ENCODE measurements at regions not wholly inside any gene's neighbourhood (a gene's known extent, or its start where the extent isn't known, plus 50 kb on each side); places are given as distances from the start of the nearest gene placed in this dataset.

DNA sequence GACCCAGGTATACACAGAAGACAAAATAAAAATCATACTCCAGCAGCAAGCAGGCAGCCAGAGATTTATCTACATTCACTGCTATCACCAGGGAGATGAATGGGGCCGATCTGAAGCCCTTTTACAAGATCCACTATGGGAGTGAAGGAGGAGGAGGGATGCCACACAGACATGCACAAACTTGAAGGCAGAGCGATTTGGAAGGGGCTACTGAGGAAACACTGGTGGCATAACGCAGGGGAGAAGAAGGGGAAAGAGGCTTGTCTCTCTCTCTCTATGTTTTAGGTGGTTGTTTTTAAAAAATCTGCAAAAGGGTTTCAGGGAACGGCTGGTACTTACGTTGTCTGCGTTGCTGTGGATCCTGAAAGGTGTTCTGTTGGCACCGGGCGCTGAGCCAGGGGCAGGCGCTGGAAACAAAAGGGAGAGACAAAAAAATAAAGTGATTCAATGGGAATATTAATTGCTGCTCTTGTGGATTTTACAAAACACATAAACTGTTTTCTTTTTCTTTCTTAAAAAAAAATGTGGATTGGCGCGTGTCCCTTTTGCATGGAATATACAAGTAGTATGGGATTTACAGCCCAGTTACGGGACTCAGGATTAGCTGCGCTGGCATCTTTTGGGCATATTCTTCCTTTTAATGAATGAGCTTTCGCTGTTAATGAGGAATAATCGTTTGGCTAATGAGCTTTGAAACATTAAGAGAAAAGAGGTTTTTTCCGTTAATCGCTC is 255.3 kb upstream of the PMFBP1 start:
- TF ChIP-seq POLR2A (IDR thresholded peaks at IDR 0.05): no peak
- TF ChIP-seq, protein P1, sequence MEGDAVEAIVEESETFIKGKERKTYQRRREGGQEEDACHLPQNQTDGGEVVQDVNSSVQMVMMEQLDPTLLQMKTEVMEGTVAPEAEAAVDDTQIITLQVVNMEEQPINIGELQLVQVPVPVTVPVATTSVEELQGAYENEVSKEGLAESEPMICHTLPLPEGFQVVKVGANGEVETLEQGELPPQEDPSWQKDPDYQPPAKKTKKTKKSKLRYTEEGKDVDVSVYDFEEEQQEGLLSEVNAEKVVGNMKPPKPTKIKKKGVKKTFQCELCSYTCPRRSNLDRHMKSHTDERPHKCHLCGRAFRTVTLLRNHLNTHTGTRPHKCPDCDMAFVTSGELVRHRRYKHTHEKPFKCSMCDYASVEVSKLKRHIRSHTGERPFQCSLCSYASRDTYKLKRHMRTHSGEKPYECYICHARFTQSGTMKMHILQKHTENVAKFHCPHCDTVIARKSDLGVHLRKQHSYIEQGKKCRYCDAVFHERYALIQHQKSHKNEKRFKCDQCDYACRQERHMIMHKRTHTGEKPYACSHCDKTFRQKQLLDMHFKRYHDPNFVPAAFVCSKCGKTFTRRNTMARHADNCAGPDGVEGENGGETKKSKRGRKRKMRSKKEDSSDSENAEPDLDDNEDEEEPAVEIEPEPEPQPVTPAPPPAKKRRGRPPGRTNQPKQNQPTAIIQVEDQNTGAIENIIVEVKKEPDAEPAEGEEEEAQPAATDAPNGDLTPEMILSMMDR (IDR thresholded peaks at IDR 0.05): no peak
